GM19023 (cell line): ENCODE measurements at regions not wholly inside any gene's neighbourhood (a gene's known extent, or its start where the extent isn't known, plus 50 kb on each side); places are given as distances from the start of the nearest gene placed in this dataset.

ENCODE experiments used
- ATAC-seq: cut with Tn5 transposase; IDR thresholded peaks from one replicate; pipeline ENCODE4 v1.9.1; 2021; ENCODE audit warnings: mild to moderate bottlenecking, moderate library complexity; ENCODE audit not compliant: unreplicated experiment

DNA sequence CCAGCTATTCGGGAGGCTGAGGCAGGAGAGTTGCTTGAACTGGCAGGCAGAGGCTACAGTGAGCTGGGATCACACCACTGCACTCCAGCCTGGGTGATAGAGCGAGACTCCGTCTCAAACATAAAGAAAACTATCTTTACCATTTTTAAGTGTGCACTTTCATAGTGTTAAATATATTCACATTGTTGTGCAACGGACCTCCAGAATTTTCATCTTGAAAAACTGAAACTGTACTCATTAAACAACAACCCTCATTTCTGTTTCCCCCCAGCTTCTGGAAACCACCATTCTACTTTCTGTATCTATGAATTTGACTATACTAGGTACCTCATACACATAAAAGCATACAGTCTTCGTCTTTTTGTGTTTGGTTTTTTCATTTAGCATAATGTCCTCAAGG lies 375.1 kb downstream of the SHQ1 start:
- ATAC-seq, result peak; percentile 93

- no peak for ATAC-seq
Observed at GRCh38 chr3:72470904-72471417, 377.3 kb downstream of the SHQ1 start.

DNA sequence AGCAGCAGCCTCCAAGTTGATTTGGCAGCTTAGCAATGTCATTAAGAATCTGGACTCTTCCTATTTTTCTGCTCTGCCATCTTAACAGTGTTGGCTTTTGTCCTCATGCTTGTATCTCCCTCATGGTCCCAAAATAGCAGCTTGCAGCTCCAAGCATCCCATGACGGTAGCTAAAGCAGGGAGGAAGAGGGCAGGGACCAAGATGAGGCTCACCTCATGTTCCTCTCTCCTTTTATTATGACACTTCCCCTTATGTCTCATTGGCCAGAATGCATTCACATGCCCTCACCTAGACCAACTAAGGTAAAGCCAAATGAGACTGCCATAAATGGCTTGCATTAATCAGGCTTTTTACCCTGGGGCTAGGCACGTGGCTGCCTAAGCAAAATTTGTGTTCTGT lies 382.4 kb downstream of the SHQ1 start:
- no peak for ATAC-seq

GRCh38 chr3:72463083-72463482 lies 385.2 kb downstream of the SHQ1 start:
- no peak for ATAC-seq

DNA sequence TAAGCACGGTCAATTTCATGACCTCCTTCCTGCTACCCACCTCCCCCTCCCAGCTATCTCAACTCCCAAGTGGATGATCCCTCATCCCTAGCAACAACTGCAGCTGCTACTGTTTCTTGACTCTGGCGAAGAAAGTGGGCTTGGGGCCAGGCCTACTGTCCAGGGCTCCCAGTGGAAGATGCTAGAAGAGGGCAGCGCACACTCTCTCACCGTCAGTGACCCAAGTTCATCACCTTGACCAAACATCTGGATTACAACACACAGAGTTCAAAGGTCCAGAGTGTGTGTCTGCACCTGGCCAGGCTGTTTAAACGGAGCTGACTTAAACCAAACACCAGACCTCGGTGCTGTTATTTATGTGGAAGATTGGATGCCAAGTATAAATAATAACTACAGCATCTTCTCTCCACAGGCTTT lies 385.6 kb downstream of the SHQ1 start:
- ATAC-seq, result no peak

DNA sequence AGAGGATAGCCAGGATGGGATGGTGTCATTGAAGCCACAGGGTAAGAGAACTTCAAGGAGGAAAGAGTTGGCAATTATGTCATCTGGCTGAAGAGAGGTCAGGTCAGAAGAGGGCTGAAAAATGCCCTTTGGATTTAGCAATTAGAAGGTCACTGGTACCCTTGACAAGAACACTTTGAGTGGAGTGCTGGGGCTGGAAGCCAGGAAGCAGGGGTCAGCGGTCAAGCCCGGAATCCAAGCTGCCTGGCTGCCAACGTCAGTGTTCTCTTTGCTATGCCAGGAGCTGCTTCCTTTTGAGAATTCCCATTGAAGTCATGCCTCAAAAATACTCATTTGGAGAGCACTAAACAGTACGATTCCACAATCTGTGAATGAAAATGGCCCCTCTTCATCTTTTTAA lies 386.5 kb downstream of the SHQ1 start:
- ATAC-seq, result no peak

DNA sequence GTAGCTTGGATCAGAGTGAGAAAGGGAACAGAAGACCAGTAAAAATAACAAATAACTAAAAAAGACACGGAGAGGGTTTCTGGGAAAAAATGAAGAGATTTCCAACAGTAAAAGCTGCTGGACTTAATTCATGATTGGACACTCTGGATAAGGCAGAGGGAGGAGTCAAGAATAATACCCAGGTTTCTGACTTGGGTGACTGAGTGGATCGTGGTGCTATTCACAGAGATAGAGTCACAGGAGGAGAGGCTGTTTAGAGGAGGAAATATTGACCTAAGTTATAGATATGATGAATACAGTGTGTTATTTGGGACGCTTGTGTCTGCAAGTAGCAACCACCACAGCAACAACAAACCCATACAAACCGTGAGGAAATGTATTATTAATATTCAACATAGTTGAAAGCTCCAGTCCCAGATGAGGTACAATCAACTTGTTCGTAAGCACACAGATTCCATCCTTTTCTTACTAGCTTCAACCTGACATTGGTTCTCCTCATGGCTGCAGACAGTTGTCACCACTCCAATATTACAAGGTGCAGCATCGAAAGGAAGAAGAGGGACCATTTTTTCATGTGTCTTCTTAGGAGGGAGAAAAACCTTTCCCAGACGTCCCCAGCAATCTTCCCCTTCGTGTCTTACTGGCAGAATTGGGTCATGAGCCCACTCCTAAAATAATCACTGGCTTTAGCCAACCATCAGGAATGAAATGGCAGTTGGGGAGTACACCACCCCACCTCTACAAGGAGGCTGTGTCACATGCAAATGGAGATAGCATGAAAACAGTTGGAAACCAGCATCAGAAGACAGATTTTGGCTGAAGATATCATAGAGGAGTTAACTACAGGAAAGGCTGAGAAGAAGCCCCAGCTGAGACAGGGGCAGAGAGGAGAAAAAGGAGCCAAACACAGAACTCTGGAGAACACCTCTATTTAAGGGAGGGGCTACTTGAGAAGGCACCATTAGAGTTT lies 387.8 kb downstream of the SHQ1 start:
- ATAC-seq, result no peak

DNA sequence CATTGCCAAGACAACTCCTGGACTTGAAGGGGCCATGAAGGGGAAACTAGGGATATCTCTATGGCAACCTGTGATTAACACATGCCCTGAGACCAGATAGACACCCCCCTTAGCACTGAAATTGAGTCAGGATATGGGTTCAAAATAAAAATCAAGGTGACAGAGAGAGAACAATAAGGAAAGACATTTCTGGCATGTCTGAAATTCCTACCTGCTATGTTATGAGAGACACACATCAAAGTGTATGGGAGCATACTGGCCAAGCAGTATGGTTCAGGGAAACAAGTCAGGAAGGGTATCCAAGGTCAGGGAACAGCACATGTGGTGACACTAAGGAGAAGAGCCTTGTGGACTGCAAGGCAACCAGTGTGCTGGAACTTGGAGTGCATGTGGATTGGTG lies 388.7 kb downstream of the SHQ1 start:
- ATAC-seq, result no peak

GRCh38 chr3:72458375-72458774 lies 389.9 kb downstream of the SHQ1 start:
- no peak for ATAC-seq

GRCh38 chr3:72454441-72454840 lies 393.8 kb downstream of the SHQ1 start:
- no peak for ATAC-seq

- ATAC-seq, result no peak
Observed at GRCh38 chr3:72453706-72454105, 394.5 kb downstream of the SHQ1 start.

DNA sequence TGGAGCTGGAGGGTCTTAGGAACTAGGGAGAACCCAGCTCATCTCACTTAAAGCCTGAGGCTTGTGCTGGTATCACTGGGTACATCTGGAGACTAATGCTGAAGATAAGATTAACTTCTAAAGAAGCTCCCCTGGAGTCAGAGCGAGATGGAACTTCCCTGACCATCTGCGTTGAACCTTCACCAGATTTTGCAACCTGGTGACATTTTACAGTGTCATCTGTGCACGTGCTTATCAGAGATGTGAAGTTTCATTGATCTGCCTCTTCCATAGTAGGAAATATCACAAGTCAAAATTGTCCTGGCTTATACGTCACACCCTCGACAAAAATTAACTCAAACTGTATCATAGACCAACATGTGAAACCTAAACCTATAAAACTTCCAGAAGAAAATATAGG lies 395.5 kb downstream of the SHQ1 start:
- no peak for ATAC-seq

GRCh38 chr3:72451841-72452240 lies 396.4 kb downstream of the SHQ1 start:
- ATAC-seq, result no peak

- no peak for ATAC-seq
Observed at GRCh38 chr3:72449551-72449950, 398.7 kb downstream of the SHQ1 start.

DNA sequence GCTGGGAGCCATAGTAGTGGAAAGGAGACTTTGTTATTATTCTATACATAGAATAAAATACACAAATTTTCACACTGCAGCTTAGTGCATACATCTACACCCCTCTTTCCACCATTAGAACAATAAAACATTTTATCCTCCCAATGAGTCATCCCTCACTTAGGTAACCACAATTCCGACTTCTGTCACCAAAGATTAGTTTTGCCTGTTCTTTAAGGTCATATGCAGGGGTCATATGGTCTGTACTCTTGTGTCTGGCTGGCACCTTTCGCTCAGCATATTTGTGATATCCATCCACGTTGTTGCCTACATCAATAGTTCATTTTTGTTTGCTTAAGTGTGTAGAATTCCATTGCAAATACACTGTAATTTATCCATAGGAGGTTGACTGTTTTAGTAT lies 399.4 kb downstream of the SHQ1 start:
- no peak for ATAC-seq

GRCh38 chr3:72448375-72448823 lies 399.8 kb downstream of the SHQ1 start:
- no peak for ATAC-seq

GRCh38 chr3:72447059-72447946 lies 400.9 kb downstream of the SHQ1 start:
- ATAC-seq, result peak; percentile 94

GRCh38 chr3:72446218-72447058 lies 401.8 kb downstream of the SHQ1 start, which contains the start of gene RYBP:
TSS of gene RYBP (minus strand) at chr3:72446621.
- ATAC-seq, result peak; percentile 26

DNA sequence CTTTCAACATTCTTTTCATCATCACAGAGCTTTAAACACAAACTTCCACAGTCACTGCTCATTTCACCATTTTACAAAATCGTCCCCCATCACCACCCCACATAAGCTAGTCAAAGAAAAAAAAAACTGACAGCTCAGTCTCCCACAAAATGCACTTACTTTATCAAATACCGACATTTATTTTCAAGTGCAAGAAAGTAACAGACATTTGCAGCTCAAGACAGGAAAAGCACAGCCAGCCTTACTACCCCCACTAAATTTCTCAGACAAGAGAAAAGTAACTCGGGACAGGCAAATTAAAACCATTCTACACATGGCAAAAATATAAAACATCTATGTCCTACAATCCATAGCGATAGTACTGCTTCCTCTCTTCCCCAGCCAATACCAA lies 402.4 kb downstream of the SHQ1 start:
- no peak for ATAC-seq

- no peak for ATAC-seq
Observed at GRCh38 chr3:72444656-72445223, 403.5 kb downstream of the SHQ1 start.
